HepG2 (cell line): ENCODE measurements at regions not wholly inside any gene's neighbourhood (a gene's known extent, or its start where the extent isn't known, plus 50 kb on each side); places are given as distances from the start of the nearest gene placed in this dataset.

ENCODE experiments used
- ATAC-seq: fragments of 200-7000 bp; cut with Tn5 transposase; 3 replicates; pipeline ENCODE4 v1.9.1; 2020; ENCODE audit warnings: mild to moderate bottlenecking, moderate library complexity
- BruUV-seq: library from RNA; stranded (reverse); fragments of 400-500 nt; replicated peaks from 2 replicates; lab custom pipeline; 2021; lab: Mats Ljungman, UMichigan
- CTCF ChIA-PET: fragments of 300-600 bp; formaldehyde crosslinking; extraction: SDS; loops from one replicate; lab custom pipeline; 2021; ENCODE audit warnings: low total read pairs, inconsistent platforms, low intra/inter-chr PET ratio; lab: Yijun Ruan, JAX
- POLR2A ChIA-PET: fragments of 350-600 bp; sonication (Branson Sonifier 250); formaldehyde crosslinking; loops from one replicate; lab custom pipeline; 2020; ENCODE audit warnings: antibody characterized with exemption, inconsistent platforms; lab: Yijun Ruan, JAX
- DNase-seq: peaks from one replicate; pipeline ENCODE4 v3.0.0-alpha.2; 2015; ENCODE audit warnings: low spot score
- FAIRE-seq: peaks from 3 replicates; lab custom pipeline; 2011; peaks lifted over from hg19 to GRCh38; lab: Jason Lieb, UNC
- H2AFZ ChIP-seq: one replicate; pipeline ENCODE4 v1.6.1; 2011; ENCODE audit warnings: low read length, inconsistent platforms
- H3K27ac ChIP-seq: fragments of 300-600 bp; 3 replicates; pipeline ENCODE4 v1.8.0; 2011; ENCODE audit warnings: mixed run types, mild to moderate bottlenecking, mixed read lengths, low read length, inconsistent platforms; ENCODE audit not compliant: insufficient read depth; ENCODE audit errors: extremely low read length
- H3K27me3 ChIP-seq, 2 experiments: fragments of 200-600 bp in 1 of 2; 2 replicates in 1 of 2; 3 replicates in 1 of 2; pipeline versions ENCODE4 v1.6.0 to v1.8.0; 2011; ENCODE audit warnings: low read length in 2 of 2, mild to moderate bottlenecking in 2 of 2, moderate library complexity in 2 of 2, inconsistent platforms in 1 of 2; ENCODE audit not compliant: insufficient read depth in 2 of 2, control insufficient read depth in 1 of 2
- H3K36me3 ChIP-seq, 2 experiments: fragments of 200-600 bp in 1 of 2; replicated peaks in 1 of 2; 2 replicates in 1 of 2; 3 replicates in 1 of 2; pipeline versions ENCODE4 v1.5.1 to v1.8.0; 2011; ENCODE audit warnings: low read length in 2 of 2, inconsistent platforms in 1 of 2; ENCODE audit not compliant: insufficient read depth in 2 of 2, control insufficient read depth in 1 of 2
- H3K4me1 ChIP-seq: 2 replicates; pipeline ENCODE4 v1.5.1; 2012; ENCODE audit warnings: low read length, inconsistent platforms; ENCODE audit not compliant: insufficient read depth
- H3K4me2 ChIP-seq: 2 replicates; pipeline ENCODE4 v1.6.0; 2011; ENCODE audit warnings: low read depth, low read length, inconsistent platforms
- H3K4me3 ChIP-seq, 3 experiments: fragments of 200-600 bp in 1 of 3; sonication (generic), shearing (Covaris generic) in 1 of 3; replicated peaks in 1 of 3; 2 replicates each; pipeline ENCODE4 v1.5.1; 2011 to 2016; ENCODE audit warnings: low read length in 3 of 3, inconsistent platforms in 2 of 3, low read depth in 2 of 3, mild to moderate bottlenecking in 2 of 3, control low read depth in 1 of 3, mixed read lengths in 1 of 3; ENCODE audit not compliant: insufficient read depth in 1 of 3
- H3K79me2 ChIP-seq: one replicate; pipeline ENCODE4 v1.6.1; 2011; ENCODE audit warnings: low read length, inconsistent platforms; ENCODE audit not compliant: insufficient read depth
- H3K9ac ChIP-seq: 2 replicates; pipeline ENCODE4 v1.6.0; 2011; ENCODE audit warnings: mild to moderate bottlenecking, low read depth, low read length, inconsistent platforms; ENCODE audit not compliant: insufficient read depth
- H3K9me3 ChIP-seq: 2 replicates; pipeline ENCODE4 v1.5.1; 2012; ENCODE audit warnings: mild to moderate bottlenecking, low read length
- H4K20me1 ChIP-seq: 2 replicates; pipeline ENCODE4 v1.6.0; 2011; ENCODE audit warnings: inconsistent platforms, mild to moderate bottlenecking, low read length, moderate library complexity; ENCODE audit not compliant: insufficient read depth
- BORCS8-MEF2B ChIP-seq: sonication (generic); formaldehyde crosslinking; IDR thresholded peaks from 2 replicates; pipeline ENCODE4 v1.8.0; 2022; ENCODE audit warnings: mild to moderate bottlenecking, missing genetic modification reagents
- EED ChIP-seq: sonication (generic); formaldehyde crosslinking; IDR thresholded peaks from 2 replicates; pipeline ENCODE4 v1.5.0; 2020; ENCODE audit warnings: mild to moderate bottlenecking, missing genetic modification reagents
- FOSL2 ChIP-seq: sonication (generic); formaldehyde crosslinking; IDR thresholded peaks from 2 replicates; pipeline ENCODE4 v1.4.0; 2020; ENCODE audit warnings: missing genetic modification reagents
- HNF4A ChIP-seq: sonication (generic); formaldehyde crosslinking; IDR thresholded peaks from 2 replicates; pipeline ENCODE4 v1.4.0; 2020; ENCODE audit warnings: missing genetic modification reagents
- JUNB ChIP-seq: sonication (generic); formaldehyde crosslinking; IDR thresholded peaks from 2 replicates; pipeline ENCODE4 v1.8.0; 2022; ENCODE audit warnings: missing genetic modification reagents, mild to moderate bottlenecking, borderline replicate concordance
- KAT8 ChIP-seq: IDR thresholded peaks from 2 replicates; pipeline ENCODE4 v1.6.1; 2016; ENCODE audit warnings: missing genetic modification reagents, missing compliant biosample characterization
- SIX4 ChIP-seq: sonication (generic); formaldehyde crosslinking; IDR thresholded peaks from 2 replicates; pipeline ENCODE4 v1.4.0; 2020; ENCODE audit warnings: missing genetic modification reagents
- ZNF350 ChIP-seq: sonication (generic); formaldehyde crosslinking; IDR thresholded peaks from 2 replicates; pipeline ENCODE4 v1.4.0; 2020; ENCODE audit warnings: mild to moderate bottlenecking, low read depth, missing genetic modification reagents, borderline replicate concordance
- WGBS: methylation state at CpG from one replicate; pipeline ENCODE4 v1.1.6; 2017; ENCODE audit warnings: low lambda C conversion rate; 5-methylcytosine and 5-hydroxymethylcytosine counted together
- in situ Hi-C: cut with HindIII; loops from 2 replicates; pipeline ENCODE4 v1.10.0; 2017; ENCODE audit warnings: low pct_unique_long_range_greater_than_20kb; ENCODE audit not compliant: extremely low pct_ligation_motif_present
- intact Hi-C: fragments of 100-400 bp; cut with micrococcal nuclease; formaldehyde crosslinking; loops from one replicate; pipeline ENCODE4 v1.10.0; 2022; ENCODE audit not compliant: unreplicated experiment
- TF ChIP-seq, protein P1 (sequence below), 2 experiments: sonication (generic) in 1 of 2; formaldehyde crosslinking in 1 of 2; IDR thresholded peaks; 2 replicates each; pipeline versions ENCODE4 v1.4.0 to v1.6.1; 2018 to 2020; ENCODE audit warnings: missing genetic modification reagents in 2 of 2, borderline replicate concordance in 1 of 2, low read depth in 1 of 2, mild to moderate bottlenecking in 1 of 2, missing biosample characterization in 1 of 2
- TF ChIP-seq, protein P2 (sequence below): sonication (generic); formaldehyde crosslinking; IDR thresholded peaks from 2 replicates; pipeline ENCODE4 v1.5.0; 2020; ENCODE audit warnings: missing genetic modification reagents, mild to moderate bottlenecking, borderline replicate concordance

DNA sequence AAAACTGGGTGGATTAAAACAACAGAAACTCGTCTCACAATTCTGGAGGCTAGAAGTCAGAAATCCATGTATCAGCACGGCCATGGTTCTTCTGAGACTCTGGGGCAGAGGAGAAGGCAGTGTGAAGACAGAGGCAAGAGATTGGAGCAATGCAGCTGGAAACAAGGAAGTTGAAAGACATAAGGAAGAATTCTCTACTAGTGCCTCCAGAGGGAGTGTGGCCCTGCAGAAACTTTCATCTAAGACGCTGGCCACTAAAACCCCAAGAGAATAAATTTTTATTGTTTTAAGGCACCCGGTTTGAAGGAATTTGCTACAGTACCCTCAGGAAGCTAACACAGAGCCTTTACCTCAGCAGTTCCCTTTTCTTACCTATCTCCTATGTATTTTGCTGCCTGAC, 1012.2 kb upstream of the CADM2 start:
- Histone ChIP-seq H4K20me1 (no peaks in the 10 kb centered on the region), H3K4me2 (no peak overlapping the region), H3K79me2 (no peaks in the 10 kb centered on the region), H3K27ac (no peak overlapping the region), H3K36me3 (no peaks in the 10 kb centered on the region), H3K9me3 (no peaks in the 10 kb centered on the region), H2AFZ (no peak overlapping the region), H3K4me1 (no peaks in the 10 kb centered on the region), H3K4me3 (no peak overlapping the region)
- FAIRE-seq, result no peak
- ChIA-PET CTCF (no interaction called here), POLR2A (no interaction called here)
- no peak for DNase-seq
- WGBS, result 4% methylated on average over 4 of the region's 4 CpGs
- BruUV-seq, result no TSS peak
- intact Hi-C loops, result no loop called here
- no peak for ATAC-seq
- TF ChIP-seq BORCS8-MEF2B (CRISPR knock-in tag) (no peak), EED (CRISPR knock-in tag) (no peak), KAT8 (CRISPR knock-in tag) (no peak), HNF4A (CRISPR knock-in tag) (no peak), SIX4 (CRISPR knock-in tag) (no peak), ZNF350 (CRISPR knock-in tag) (no peak), JUNB (CRISPR knock-in tag) (no peak), FOSL2 (CRISPR knock-in tag) (no peak)
- TF ChIP-seq, protein P1, sequence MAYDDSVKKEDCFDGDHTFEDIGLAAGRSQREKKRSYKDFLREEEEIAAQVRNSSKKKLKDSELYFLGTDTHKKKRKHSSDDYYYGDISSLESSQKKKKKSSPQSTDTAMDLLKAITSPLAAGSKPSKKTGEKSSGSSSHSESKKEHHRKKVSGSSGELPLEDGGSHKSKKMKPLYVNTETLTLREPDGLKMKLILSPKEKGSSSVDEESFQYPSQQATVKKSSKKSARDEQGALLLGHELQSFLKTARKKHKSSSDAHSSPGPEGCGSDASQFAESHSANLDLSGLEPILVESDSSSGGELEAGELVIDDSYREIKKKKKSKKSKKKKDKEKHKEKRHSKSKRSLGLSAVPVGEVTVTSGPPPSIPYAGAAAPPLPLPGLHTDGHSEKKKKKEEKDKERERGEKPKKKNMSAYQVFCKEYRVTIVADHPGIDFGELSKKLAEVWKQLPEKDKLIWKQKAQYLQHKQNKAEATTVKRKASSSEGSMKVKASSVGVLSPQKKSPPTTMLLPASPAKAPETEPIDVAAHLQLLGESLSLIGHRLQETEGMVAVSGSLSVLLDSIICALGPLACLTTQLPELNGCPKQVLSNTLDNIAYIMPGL (CRISPR knock-in tag; IDR thresholded peaks at IDR 0.05; ENCODE audit: borderline replicate concordance in 1 of 2, low read depth in 1 of 2), result no peak
- TF ChIP-seq, protein P2, sequence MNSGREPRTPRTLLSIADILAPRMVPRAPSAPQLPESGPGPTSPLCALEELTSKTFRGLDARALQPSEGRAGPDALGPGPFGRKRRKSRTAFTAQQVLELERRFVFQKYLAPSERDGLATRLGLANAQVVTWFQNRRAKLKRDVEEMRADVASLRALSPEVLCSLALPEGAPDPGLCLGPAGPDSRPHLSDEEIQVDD, result no peak
- TF ChIP-seq, all 625 proteins: peak for 0
- no peaks in the 10 kb centered on the region for H3K27me3 ChIP-seq
- in situ Hi-C loops, result no loop called here
- H3K9ac ChIP-seq, result no peak overlapping the region
